NCI-H1105 treated with DMSO at 0.1 percent for 48 hours (cell line): ENCODE measurements at regions not wholly inside any gene's neighbourhood (a gene's known extent, or its start where the extent isn't known, plus 50 kb on each side); places are given as distances from the start of the nearest gene placed in this dataset.

Experiments used
- DNase-seq: peaks from one replicate; lab custom pipeline; 2025; lab: John Stamatoyannopoulos, UW

GRCh38 chr2:6623746-6624145 is 242.0 kb downstream of the CMPK2 start:
- DNase-seq: no peak

GRCh38 chr2:6626401-6627012 is 239.2 kb downstream of the CMPK2 start:
- no peak for DNase-seq

- no peak for DNase-seq
Observed at GRCh38 chr2:6627316-6627715, 238.4 kb downstream of the CMPK2 start.

- no peak for DNase-seq
Observed at GRCh38 chr2:6630209-6630608, 235.5 kb downstream of the CMPK2 start.

- DNase-seq: no peak
Observed at GRCh38 chr2:6635296-6635695, 230.4 kb downstream of the CMPK2 start.

- no peak for DNase-seq
Observed at GRCh38 chr2:6637330-6637729, 228.4 kb downstream of the CMPK2 start.

- DNase-seq: no peak
Observed at GRCh38 chr2:6639929-6640620, 225.6 kb downstream of the CMPK2 start.

GRCh38 chr2:6640621-6641015 is 225.1 kb downstream of the CMPK2 start:
- DNase-seq: no peak

- no peak for DNase-seq
Observed at GRCh38 chr2:6641956-6642355, 223.8 kb downstream of the CMPK2 start.

GRCh38 chr2:6644261-6644660 is 221.4 kb downstream of the CMPK2 start:
- no peak for DNase-seq

GRCh38 chr2:6645004-6645403 is 220.7 kb downstream of the CMPK2 start:
- no peak for DNase-seq

GRCh38 chr2:6645672-6646071 is 220.0 kb downstream of the CMPK2 start:
- no peak for DNase-seq

GRCh38 chr2:6647046-6647445 is 218.7 kb downstream of the CMPK2 start:
- no peak for DNase-seq

GRCh38 chr2:6648596-6649247 is 217.0 kb downstream of the CMPK2 start:
- DNase-seq: no peak

- DNase-seq: no peak
Observed at GRCh38 chr2:6650311-6650710, 215.4 kb downstream of the CMPK2 start.

- no peak for DNase-seq
Observed at GRCh38 chr2:6652251-6652650, 213.5 kb downstream of the CMPK2 start.

- no peak for DNase-seq
Observed at GRCh38 chr2:6653281-6653750, 212.4 kb downstream of the CMPK2 start.

- DNase-seq: no peak
Observed at GRCh38 chr2:6654279-6654678, 211.4 kb downstream of the CMPK2 start.

- no peak for DNase-seq
Observed at GRCh38 chr2:6656633-6657032, 209.1 kb downstream of the CMPK2 start.

- DNase-seq: no peak
Observed at GRCh38 chr2:6657136-6657535, 208.6 kb downstream of the CMPK2 start.

GRCh38 chr2:6657855-6658254 is 207.9 kb downstream of the CMPK2 start:
- no peak for DNase-seq

- no peak for DNase-seq
Observed at GRCh38 chr2:6664332-6665061, 201.2 kb downstream of the CMPK2 start.
